Astrocyte (in vitro differentiated cells and primary cell): ENCODE measurements at regions not wholly inside any gene's neighbourhood (a gene's known extent, or its start where the extent isn't known, plus 50 kb on each side); places are given as distances from the start of the nearest gene placed in this dataset.

Experiments used
- CTCF ChIP-seq: IDR thresholded peaks from 2 replicates; pipeline ENCODE4 v1.5.1; 2011; ENCODE audit warnings: low read depth, mild to moderate bottlenecking, inconsistent platforms, low read length, moderate library complexity; ENCODE audit not compliant: insufficient read depth
- EZH2 ChIP-seq: IDR thresholded peaks from 2 replicates; pipeline ENCODE4 v1.6.1; 2012; ENCODE audit warnings: mild to moderate bottlenecking, low read length, inconsistent platforms; ENCODE audit not compliant: insufficient read depth

DNA sequence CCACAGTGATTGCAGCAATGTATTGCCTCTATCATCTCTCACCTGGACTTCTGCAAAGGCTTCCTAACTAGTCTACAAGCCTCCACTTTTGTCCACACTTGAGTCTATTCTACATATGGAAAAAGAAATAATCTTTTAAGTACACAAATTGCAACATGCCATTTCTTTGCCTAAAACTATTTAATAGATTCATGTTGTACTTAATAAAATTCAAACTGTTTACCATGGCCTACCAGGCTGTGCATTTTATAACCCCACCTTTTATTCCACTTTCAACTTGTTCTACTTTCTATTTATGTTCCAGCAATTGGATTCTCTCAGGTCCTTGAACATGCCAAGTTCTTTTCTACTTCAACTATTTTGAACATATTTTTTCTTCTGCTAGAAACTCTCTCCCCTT lies 128.7 kb downstream of the GPR85 start:
- TF ChIP-seq CTCF: no peak
- no peak for TF ChIP-seq EZH2
